GM23338 (cell line): ENCODE measurements at regions not wholly inside any gene's neighbourhood (a gene's known extent, or its start where the extent isn't known, plus 50 kb on each side); places are given as distances from the start of the nearest gene placed in this dataset.

Experiments
- ATAC-seq: fragments of 200-7000 bp; cut with Tn5 transposase; 3 replicates; pipeline ENCODE4 v1.9.1; 2020
- DNase-seq: peaks from one replicate; pipeline ENCODE4 v3.0.0-alpha.2; 2015; ENCODE audit warnings: low spot score
- H2AFZ ChIP-seq: fragments of 200-600 bp; sonication (generic); 2 replicates; pipeline ENCODE4 v1.8.0; 2016; ENCODE audit warnings: antibody characterized with exemption, mild to moderate bottlenecking, moderate library complexity
- H3F3A ChIP-seq: fragments of 200-600 bp; sonication (generic); replicated peaks from 2 replicates; pipeline ENCODE4 v1.8.0; 2017; ENCODE audit warnings: antibody characterized with exemption, mixed run types, low read depth
- H3K27ac ChIP-seq: fragments of 200-600 bp; sonication (generic); 2 replicates; pipeline ENCODE4 v1.6.1; 2016; ENCODE audit warnings: low read depth
- H3K27me3 ChIP-seq: fragments of 200-600 bp; sonication (generic); 2 replicates; pipeline ENCODE4 v1.8.0; 2016; ENCODE audit warnings: mild to moderate bottlenecking, mixed run types, moderate library complexity; ENCODE audit not compliant: insufficient read depth
- H3K36me3 ChIP-seq: fragments of 200-600 bp; sonication (generic); 2 replicates; pipeline ENCODE4 v1.8.0; 2016; ENCODE audit warnings: mild to moderate bottlenecking; ENCODE audit not compliant: insufficient read depth
- H3K4me1 ChIP-seq: fragments of 200-600 bp; sonication (generic); 2 replicates; pipeline ENCODE4 v1.8.0; 2016; ENCODE audit warnings: mild to moderate bottlenecking, moderate library complexity; ENCODE audit not compliant: insufficient read depth
- H3K4me2 ChIP-seq: fragments of 200-600 bp; sonication (generic); 2 replicates; pipeline ENCODE4 v1.7.1; 2017; ENCODE audit warnings: mixed run types
- H3K4me3 ChIP-seq: fragments of 200-600 bp; sonication (generic); 2 replicates; pipeline ENCODE4 v1.6.1; 2016; ENCODE audit warnings: mixed run types
- H3K79me2 ChIP-seq: fragments of 200-600 bp; sonication (generic); replicated peaks from 2 replicates; pipeline ENCODE4 v1.8.0; 2017; ENCODE audit warnings: mild to moderate bottlenecking; ENCODE audit not compliant: insufficient read depth
- H3K9me2 ChIP-seq: fragments of 200-600 bp; sonication (generic); 2 replicates; pipeline ENCODE4 v1.8.0; 2017; ENCODE audit not compliant: insufficient read depth
- H4K20me1 ChIP-seq: fragments of 200-600 bp; sonication (generic); replicated peaks from 2 replicates; pipeline ENCODE4 v1.8.0; 2017; ENCODE audit warnings: mild to moderate bottlenecking; ENCODE audit not compliant: insufficient read depth
- H3K27ac Mint-ChIP-seq: 2 replicates; pipeline ENCODE4 v1.8.0; 2020; ENCODE audit warnings: inconsistent platforms, mild to moderate bottlenecking, moderate library complexity, mixed read lengths
- H3K27me3 Mint-ChIP-seq: 3 replicates; pipeline ENCODE4 v1.8.0; 2022; ENCODE audit warnings: low read depth, mild to moderate bottlenecking, moderate library complexity, mixed read lengths, inconsistent platforms; ENCODE audit not compliant: insufficient read depth, poor library complexity
- H3K36me3 Mint-ChIP-seq: 3 replicates; pipeline ENCODE4 v1.8.0; 2021; ENCODE audit warnings: low read depth, mild to moderate bottlenecking, inconsistent platforms, moderate library complexity, mixed read lengths
- H3K4me1 Mint-ChIP-seq: 3 replicates; pipeline ENCODE4 v1.8.0; 2020; ENCODE audit warnings: mild to moderate bottlenecking, inconsistent platforms, mixed read lengths
- H3K4me3 Mint-ChIP-seq: 3 replicates; pipeline ENCODE4 v1.8.0; 2021; ENCODE audit warnings: moderate library complexity, mild to moderate bottlenecking, inconsistent platforms, mixed read lengths
- H3K9me3 Mint-ChIP-seq: 3 replicates; pipeline ENCODE4 v1.8.0; 2020; ENCODE audit warnings: moderate library complexity, mild to moderate bottlenecking, inconsistent platforms, mixed read lengths
- CREB1 ChIP-seq: fragments of 250-450 bp; sonication (Bioruptor Pico); IDR thresholded peaks from 2 replicates; pipeline ENCODE4 v1.5.0; 2020; ENCODE audit warnings: low read depth, mild to moderate bottlenecking, moderate library complexity
- EZH2 ChIP-seq: fragments of 200-600 bp; sonication (generic); IDR thresholded peaks from one replicate; pipeline ENCODE4 v1.8.0; 2017; ENCODE audit warnings: antibody characterized with exemption, mild to moderate bottlenecking, low read depth; ENCODE audit not compliant: unreplicated experiment
- EZH2phosphoT487 ChIP-seq: fragments of 200-600 bp; sonication (generic); IDR thresholded peaks from one replicate; pipeline ENCODE4 v1.8.1; 2018; ENCODE audit warnings: antibody characterized with exemption; ENCODE audit not compliant: unreplicated experiment
- JUNB ChIP-seq: IDR thresholded peaks from one replicate; pipeline ENCODE4 v1.6.1; 2016; ENCODE audit warnings: antibody characterized with exemption; ENCODE audit not compliant: unreplicated experiment
- NANOG ChIP-seq: IDR thresholded peaks from 2 replicates; pipeline ENCODE4 v1.6.1; 2016; ENCODE audit warnings: antibody characterized with exemption, borderline replicate concordance
- POLR2AphosphoS5 ChIP-seq: IDR thresholded peaks from 2 replicates; pipeline ENCODE4 v1.6.1; 2016; ENCODE audit warnings: antibody characterized with exemption, low read depth
- STAT1 ChIP-seq: IDR thresholded peaks from one replicate; pipeline ENCODE4 v1.6.1; 2016; ENCODE audit warnings: antibody characterized with exemption; ENCODE audit not compliant: unreplicated experiment
- ZNF114 ChIP-seq: fragments of 250-450 bp; sonication (Bioruptor Pico); IDR thresholded peaks from 2 replicates; pipeline ENCODE4 v1.5.0; 2020; ENCODE audit warnings: mild to moderate bottlenecking, moderate library complexity
- ZNF331 ChIP-seq: fragments of 250-450 bp; sonication (Bioruptor Pico); IDR thresholded peaks from 2 replicates; pipeline ENCODE4 v1.5.0; 2020; ENCODE audit warnings: low read depth, mild to moderate bottlenecking, moderate library complexity
- TF ChIP-seq, protein P1 (sequence below): IDR thresholded peaks from 2 replicates; pipeline ENCODE4 v1.6.1; 2016; ENCODE audit warnings: antibody characterized with exemption
- TF ChIP-seq, protein P2 (sequence below), 2 experiments: fragments of 200-600 bp in 1 of 2; sonication (generic) in 1 of 2; conservative IDR thresholded peaks; 2 replicates each; pipeline versions ENCODE4 v1.5.1 to v1.6.1; 2016 to 2017; ENCODE audit warnings: antibody characterized with exemption in 2 of 2, low read depth in 2 of 2, mild to moderate bottlenecking in 2 of 2, moderate library complexity in 1 of 2
- TF ChIP-seq, protein P3 (sequence below): IDR thresholded peaks from one replicate; pipeline ENCODE4 v1.6.1; 2018; ENCODE audit warnings: antibody characterized with exemption; ENCODE audit not compliant: unreplicated experiment
- TF ChIP-seq, protein P4 (sequence below): fragments of 250-450 bp; sonication (Bioruptor Pico); IDR thresholded peaks from 2 replicates; pipeline ENCODE4 v1.5.0; 2020; ENCODE audit warnings: mild to moderate bottlenecking, moderate library complexity

DNA sequence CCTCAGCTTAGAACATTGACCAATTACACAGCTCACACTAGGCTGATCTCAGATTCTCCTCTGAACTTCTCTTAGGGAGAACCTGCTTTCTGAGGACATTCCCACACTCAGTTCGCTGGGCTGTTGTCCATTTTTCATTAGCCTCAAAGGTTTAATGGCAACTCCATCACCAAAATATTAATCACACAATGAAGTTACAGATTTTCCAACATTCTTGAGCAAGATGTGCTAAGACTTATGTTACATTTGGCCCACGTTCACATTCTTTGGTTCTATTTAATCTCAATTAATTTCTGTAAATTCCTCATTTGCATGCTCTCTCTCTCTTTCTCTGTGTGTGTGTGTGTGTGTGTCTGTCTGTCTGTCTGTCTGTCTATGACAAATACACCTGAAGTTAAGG, 82.3 kb upstream of the EDNRA start:
- Histone ChIP-seq H3K4me1 (no peaks in the 10 kb centered on the region), H3K79me2 (no peaks in the 10 kb centered on the region), H3K27me3 (no peaks in the 10 kb centered on the region), H3K4me2 (no peak overlapping the region), H2AFZ (no peak overlapping the region; the same call in 1 of the 2 replicates), H3K36me3 (no peaks in the 10 kb centered on the region), H3F3A (no peaks in the 10 kb centered on the region), H3K4me3 (no peak overlapping the region), H3K9me2 (peaks cover 9% of the 10 kb centered on the region), H3K27ac (no peak overlapping the region), H4K20me1 (no peaks in the 10 kb centered on the region)
- ATAC-seq (no peak), DNase-seq (no peak)
- no peak overlapping the region for H3K27ac Mint-ChIP-seq
- TF ChIP-seq, protein P1, sequence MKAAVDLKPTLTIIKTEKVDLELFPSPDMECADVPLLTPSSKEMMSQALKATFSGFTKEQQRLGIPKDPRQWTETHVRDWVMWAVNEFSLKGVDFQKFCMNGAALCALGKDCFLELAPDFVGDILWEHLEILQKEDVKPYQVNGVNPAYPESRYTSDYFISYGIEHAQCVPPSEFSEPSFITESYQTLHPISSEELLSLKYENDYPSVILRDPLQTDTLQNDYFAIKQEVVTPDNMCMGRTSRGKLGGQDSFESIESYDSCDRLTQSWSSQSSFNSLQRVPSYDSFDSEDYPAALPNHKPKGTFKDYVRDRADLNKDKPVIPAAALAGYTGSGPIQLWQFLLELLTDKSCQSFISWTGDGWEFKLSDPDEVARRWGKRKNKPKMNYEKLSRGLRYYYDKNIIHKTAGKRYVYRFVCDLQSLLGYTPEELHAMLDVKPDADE, result no peak
- TF ChIP-seq CREB1 (no peak), NANOG (no peak), ZNF114 (CRISPR knock-in tag) (no peak), ZNF331 (no peak), EZH2phosphoT487 (no peak), EZH2 (no peak), STAT1 (no peak), POLR2AphosphoS5 (no peak), JUNB (no peak)
- TF ChIP-seq, protein P2, sequence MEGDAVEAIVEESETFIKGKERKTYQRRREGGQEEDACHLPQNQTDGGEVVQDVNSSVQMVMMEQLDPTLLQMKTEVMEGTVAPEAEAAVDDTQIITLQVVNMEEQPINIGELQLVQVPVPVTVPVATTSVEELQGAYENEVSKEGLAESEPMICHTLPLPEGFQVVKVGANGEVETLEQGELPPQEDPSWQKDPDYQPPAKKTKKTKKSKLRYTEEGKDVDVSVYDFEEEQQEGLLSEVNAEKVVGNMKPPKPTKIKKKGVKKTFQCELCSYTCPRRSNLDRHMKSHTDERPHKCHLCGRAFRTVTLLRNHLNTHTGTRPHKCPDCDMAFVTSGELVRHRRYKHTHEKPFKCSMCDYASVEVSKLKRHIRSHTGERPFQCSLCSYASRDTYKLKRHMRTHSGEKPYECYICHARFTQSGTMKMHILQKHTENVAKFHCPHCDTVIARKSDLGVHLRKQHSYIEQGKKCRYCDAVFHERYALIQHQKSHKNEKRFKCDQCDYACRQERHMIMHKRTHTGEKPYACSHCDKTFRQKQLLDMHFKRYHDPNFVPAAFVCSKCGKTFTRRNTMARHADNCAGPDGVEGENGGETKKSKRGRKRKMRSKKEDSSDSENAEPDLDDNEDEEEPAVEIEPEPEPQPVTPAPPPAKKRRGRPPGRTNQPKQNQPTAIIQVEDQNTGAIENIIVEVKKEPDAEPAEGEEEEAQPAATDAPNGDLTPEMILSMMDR (conservative IDR thresholded peaks at IDR 0.05; ENCODE audit: low read depth in 2 of 2), result no peak
- TF ChIP-seq, protein P3, sequence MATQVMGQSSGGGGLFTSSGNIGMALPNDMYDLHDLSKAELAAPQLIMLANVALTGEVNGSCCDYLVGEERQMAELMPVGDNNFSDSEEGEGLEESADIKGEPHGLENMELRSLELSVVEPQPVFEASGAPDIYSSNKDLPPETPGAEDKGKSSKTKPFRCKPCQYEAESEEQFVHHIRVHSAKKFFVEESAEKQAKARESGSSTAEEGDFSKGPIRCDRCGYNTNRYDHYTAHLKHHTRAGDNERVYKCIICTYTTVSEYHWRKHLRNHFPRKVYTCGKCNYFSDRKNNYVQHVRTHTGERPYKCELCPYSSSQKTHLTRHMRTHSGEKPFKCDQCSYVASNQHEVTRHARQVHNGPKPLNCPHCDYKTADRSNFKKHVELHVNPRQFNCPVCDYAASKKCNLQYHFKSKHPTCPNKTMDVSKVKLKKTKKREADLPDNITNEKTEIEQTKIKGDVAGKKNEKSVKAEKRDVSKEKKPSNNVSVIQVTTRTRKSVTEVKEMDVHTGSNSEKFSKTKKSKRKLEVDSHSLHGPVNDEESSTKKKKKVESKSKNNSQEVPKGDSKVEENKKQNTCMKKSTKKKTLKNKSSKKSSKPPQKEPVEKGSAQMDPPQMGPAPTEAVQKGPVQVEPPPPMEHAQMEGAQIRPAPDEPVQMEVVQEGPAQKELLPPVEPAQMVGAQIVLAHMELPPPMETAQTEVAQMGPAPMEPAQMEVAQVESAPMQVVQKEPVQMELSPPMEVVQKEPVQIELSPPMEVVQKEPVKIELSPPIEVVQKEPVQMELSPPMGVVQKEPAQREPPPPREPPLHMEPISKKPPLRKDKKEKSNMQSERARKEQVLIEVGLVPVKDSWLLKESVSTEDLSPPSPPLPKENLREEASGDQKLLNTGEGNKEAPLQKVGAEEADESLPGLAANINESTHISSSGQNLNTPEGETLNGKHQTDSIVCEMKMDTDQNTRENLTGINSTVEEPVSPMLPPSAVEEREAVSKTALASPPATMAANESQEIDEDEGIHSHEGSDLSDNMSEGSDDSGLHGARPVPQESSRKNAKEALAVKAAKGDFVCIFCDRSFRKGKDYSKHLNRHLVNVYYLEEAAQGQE, result no peak
- TF ChIP-seq, protein P4, sequence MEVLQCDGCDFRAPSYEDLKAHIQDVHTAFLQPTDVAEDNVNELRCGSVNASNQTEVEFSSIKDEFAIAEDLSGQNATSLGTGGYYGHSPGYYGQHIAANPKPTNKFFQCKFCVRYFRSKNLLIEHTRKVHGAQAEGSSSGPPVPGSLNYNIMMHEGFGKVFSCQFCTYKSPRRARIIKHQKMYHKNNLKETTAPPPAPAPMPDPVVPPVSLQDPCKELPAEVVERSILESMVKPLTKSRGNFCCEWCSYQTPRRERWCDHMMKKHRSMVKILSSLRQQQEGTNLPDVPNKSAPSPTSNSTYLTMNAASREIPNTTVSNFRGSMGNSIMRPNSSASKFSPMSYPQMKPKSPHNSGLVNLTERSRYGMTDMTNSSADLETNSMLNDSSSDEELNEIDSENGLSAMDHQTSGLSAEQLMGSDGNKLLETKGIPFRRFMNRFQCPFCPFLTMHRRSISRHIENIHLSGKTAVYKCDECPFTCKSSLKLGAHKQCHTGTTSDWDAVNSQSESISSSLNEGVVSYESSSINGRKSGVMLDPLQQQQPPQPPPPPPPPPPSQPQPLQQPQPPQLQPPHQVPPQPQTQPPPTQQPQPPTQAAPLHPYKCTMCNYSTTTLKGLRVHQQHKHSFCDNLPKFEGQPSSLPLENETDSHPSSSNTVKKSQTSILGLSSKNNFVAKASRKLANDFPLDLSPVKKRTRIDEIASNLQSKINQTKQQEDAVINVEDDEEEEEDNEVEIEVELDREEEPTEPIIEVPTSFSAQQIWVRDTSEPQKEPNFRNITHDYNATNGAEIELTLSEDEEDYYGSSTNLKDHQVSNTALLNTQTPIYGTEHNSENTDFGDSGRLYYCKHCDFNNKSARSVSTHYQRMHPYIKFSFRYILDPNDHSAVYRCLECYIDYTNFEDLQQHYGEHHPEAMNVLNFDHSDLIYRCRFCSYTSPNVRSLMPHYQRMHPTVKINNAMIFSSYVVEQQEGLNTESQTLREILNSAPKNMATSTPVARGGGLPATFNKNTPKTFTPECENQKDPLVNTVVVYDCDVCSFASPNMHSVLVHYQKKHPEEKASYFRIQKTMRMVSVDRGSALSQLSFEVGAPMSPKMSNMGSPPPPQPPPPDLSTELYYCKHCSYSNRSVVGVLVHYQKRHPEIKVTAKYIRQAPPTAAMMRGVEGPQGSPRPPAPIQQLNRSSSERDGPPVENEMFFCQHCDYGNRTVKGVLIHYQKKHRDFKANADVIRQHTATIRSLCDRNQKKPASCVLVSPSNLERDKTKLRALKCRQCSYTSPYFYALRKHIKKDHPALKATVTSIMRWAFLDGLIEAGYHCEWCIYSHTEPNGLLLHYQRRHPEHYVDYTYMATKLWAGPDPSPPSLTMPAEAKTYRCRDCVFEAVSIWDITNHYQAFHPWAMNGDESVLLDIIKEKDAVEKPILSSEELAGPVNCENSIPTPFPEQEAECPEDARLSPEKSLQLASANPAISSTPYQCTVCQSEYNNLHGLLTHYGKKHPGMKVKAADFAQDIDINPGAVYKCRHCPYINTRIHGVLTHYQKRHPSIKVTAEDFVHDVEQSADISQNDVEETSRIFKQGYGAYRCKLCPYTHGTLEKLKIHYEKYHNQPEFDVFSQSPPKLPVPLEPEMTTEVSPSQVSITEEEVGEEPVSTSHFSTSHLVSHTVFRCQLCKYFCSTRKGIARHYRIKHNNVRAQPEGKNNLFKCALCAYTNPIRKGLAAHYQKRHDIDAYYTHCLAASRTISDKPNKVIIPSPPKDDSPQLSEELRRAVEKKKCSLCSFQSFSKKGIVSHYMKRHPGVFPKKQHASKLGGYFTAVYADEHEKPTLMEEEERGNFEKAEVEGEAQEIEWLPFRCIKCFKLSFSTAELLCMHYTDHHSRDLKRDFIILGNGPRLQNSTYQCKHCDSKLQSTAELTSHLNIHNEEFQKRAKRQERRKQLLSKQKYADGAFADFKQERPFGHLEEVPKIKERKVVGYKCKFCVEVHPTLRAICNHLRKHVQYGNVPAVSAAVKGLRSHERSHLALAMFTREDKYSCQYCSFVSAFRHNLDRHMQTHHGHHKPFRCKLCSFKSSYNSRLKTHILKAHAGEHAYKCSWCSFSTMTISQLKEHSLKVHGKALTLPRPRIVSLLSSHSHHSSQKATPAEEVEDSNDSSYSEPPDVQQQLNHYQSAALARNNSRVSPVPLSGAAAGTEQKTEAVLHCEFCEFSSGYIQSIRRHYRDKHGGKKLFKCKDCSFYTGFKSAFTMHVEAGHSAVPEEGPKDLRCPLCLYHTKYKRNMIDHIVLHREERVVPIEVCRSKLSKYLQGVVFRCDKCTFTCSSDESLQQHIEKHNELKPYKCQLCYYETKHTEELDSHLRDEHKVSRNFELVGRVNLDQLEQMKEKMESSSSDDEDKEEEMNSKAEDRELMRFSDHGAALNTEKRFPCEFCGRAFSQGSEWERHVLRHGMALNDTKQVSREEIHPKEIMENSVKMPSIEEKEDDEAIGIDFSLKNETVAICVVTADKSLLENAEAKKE, result no peak
- H3K27me3 Mint-ChIP-seq, result no peaks in the 10 kb centered on the region
- no peaks in the 10 kb centered on the region for H3K36me3 Mint-ChIP-seq
- no peak overlapping the region for H3K4me3 Mint-ChIP-seq
- peaks cover 4% of the 10 kb centered on the region; the same call in 2 of the 3 replicates for H3K9me3 Mint-ChIP-seq
- no peaks in the 10 kb centered on the region for H3K4me1 Mint-ChIP-seq
